Gastroesophageal sphincter (tissue), 4 donors: ENCODE measurements at regions not wholly inside any gene's neighbourhood (a gene's known extent, or its start where the extent isn't known, plus 50 kb on each side); places are given as distances from the start of the nearest gene placed in this dataset.

Source experiments
- ATAC-seq: fragments of 150-250 bp; one replicate; pipeline ENCODE4 v1.9.1; 2016; ENCODE audit warnings: mild to moderate bottlenecking, moderate library complexity
- H3K27ac ChIP-seq, 4 donors: fragments of 200-600 bp; sonication (generic) in 3 of 4; 1 replicate in 3 of 4; 2 replicates in 1 of 4; pipeline ENCODE4 v1.5.1; 2016 to 2019
- H3K27me3 ChIP-seq: fragments of 200-600 bp; sonication (generic); one replicate; pipeline ENCODE4 v1.5.1; 2019
- H3K36me3 ChIP-seq, 2 donors: fragments of 200-600 bp; sonication (generic); one replicate each; pipeline ENCODE4 v1.5.1; 2019; ENCODE audit warnings: control low read depth in 1 of 2
- H3K4me1 ChIP-seq, 3 donors: fragments of 200-600 bp; sonication (generic); 1 replicate in 2 of 3; 2 replicates in 1 of 3; pipeline ENCODE4 v1.5.1; 2016 to 2019; ENCODE audit warnings: control low read depth in 2 of 3
- H3K4me3 ChIP-seq, 2 donors: fragments of 200-600 bp; sonication (generic); one replicate each; pipeline ENCODE4 v1.5.1; 2019; ENCODE audit warnings: mild to moderate bottlenecking in 1 of 2, moderate library complexity in 1 of 2
- H3K9me3 ChIP-seq, 3 donors: fragments of 200-600 bp; sonication (generic); one replicate each; pipeline ENCODE4 v1.5.1; 2017 to 2019; ENCODE audit warnings: control low read depth in 2 of 3
- EP300 ChIP-seq: sonication (generic); formaldehyde crosslinking; IDR thresholded peaks from one replicate; pipeline ENCODE4 v1.6.1; 2017; ENCODE audit warnings: antibody characterized with exemption, mild to moderate bottlenecking
- POLR2A ChIP-seq, 2 donors: fragments of 450-650 bp; IDR thresholded peaks; one replicate each; pipeline ENCODE4 v1.6.1; 2017; ENCODE audit warnings: antibody characterized with exemption in 2 of 2, mild to moderate bottlenecking in 2 of 2, moderate library complexity in 1 of 2
- POLR2AphosphoS5 ChIP-seq: sonication (generic); formaldehyde crosslinking; IDR thresholded peaks from one replicate; pipeline ENCODE4 v1.6.1; 2017; ENCODE audit warnings: antibody characterized with exemption
- WGBS, 2 donors: methylation state at CpG; one replicate each; pipeline ENCODE4 v1.1.5; 2018; ENCODE audit warnings: low coverage in 1 of 2; 5-methylcytosine and 5-hydroxymethylcytosine counted together
- TF ChIP-seq, protein P1 (sequence below), 4 experiments: fragments of 200-600 bp in 2 of 4; fragments of 450-650 bp in 2 of 4; sonication (generic) in 1 of 4; IDR thresholded peaks; one replicate each; pipeline ENCODE4 v1.5.1; 2017 to 2019; ENCODE audit warnings: antibody characterized with exemption in 4 of 4, mild to moderate bottlenecking in 2 of 4, moderate library complexity in 2 of 4

DNA sequence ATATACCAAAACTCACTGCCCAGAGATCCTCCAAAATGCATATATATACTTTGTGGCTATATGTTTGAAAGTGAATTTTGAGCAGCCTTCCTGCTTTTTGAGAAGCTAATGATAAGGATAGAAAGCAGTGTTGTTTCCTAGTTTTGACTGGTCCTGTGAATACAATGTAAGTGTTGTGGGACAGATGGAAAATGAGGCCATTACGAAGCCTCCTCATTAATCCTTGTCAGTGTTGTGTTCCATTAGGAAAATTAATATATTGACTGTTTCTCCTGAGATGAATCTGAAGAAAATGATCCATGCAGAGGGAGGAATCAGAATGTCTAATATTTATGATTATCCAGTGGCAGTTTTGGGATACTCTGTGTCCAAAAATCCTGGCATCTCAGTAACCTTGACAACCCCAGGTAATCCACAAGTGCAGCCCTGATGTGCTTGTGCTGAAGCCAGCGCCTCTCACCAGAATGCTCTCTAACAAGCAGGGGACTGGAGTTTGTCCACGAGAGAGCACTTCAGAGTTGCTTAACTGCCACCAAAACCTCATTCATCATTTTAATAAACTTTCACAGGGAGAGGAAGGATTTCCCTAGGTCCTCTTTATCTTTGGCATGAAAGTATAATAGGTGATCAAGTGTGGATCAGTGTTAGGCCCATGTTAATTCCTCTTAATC, 418.6 kb downstream of the CMPK2 start:
- H3K36me3 ChIP-seq, result no peaks in the 10 kb centered on the region
- no peak overlapping the region for H3K4me3 ChIP-seq
- ATAC-seq, result no peak
- no peak overlapping the region for H3K27ac ChIP-seq
- TF ChIP-seq, protein P1, sequence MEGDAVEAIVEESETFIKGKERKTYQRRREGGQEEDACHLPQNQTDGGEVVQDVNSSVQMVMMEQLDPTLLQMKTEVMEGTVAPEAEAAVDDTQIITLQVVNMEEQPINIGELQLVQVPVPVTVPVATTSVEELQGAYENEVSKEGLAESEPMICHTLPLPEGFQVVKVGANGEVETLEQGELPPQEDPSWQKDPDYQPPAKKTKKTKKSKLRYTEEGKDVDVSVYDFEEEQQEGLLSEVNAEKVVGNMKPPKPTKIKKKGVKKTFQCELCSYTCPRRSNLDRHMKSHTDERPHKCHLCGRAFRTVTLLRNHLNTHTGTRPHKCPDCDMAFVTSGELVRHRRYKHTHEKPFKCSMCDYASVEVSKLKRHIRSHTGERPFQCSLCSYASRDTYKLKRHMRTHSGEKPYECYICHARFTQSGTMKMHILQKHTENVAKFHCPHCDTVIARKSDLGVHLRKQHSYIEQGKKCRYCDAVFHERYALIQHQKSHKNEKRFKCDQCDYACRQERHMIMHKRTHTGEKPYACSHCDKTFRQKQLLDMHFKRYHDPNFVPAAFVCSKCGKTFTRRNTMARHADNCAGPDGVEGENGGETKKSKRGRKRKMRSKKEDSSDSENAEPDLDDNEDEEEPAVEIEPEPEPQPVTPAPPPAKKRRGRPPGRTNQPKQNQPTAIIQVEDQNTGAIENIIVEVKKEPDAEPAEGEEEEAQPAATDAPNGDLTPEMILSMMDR (IDR thresholded peaks at IDR 0.05), result no peak
- TF ChIP-seq EP300, result no peak
- no peaks in the 10 kb centered on the region for H3K27me3 ChIP-seq
- no peaks in the 10 kb centered on the region for H3K9me3 ChIP-seq
- 56 to 59% methylated on average over 3 of the region's 3 CpGs for WGBS, 2 donors
- no peaks in the 10 kb centered on the region for H3K4me1 ChIP-seq

DNA sequence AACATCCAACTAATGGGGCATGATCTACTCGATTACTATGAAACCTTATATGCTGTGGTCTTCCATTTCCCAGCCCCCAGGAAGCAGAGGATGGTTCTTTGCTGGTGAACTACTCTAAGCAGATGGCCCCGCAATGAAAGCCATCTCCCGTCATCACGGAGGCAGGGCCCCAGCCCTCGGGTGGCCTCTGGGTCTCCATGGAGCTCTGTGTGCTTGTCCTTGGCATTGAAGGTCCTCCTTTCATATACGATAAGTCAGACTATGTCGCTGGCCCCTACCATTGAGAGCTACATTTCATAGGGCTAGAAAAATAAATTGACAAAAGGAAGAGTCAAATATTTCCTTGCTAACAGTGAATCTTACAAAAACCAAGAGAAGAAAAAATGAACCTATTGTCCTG, 416.8 kb downstream of the CMPK2 start:
- ATAC-seq, result no peak
- WGBS, 2 donors, result 71 to 89% methylated on average over 4 to 6 of the region's 7 CpGs
- TF ChIP-seq EP300 (no peak), POLR2AphosphoS5 (no peak), POLR2A (IDR thresholded peaks at IDR 0.05) (no peak)
- TF ChIP-seq, protein P1 (IDR thresholded peaks at IDR 0.05), result no peak
- Histone ChIP-seq H3K27me3 (no peaks in the 10 kb centered on the region), H3K4me3 (no peak overlapping the region), H3K36me3 (no peaks in the 10 kb centered on the region), H3K9me3 (no peaks in the 10 kb centered on the region), H3K4me1 (no peaks in the 10 kb centered on the region), H3K27ac (no peak overlapping the region)

DNA sequence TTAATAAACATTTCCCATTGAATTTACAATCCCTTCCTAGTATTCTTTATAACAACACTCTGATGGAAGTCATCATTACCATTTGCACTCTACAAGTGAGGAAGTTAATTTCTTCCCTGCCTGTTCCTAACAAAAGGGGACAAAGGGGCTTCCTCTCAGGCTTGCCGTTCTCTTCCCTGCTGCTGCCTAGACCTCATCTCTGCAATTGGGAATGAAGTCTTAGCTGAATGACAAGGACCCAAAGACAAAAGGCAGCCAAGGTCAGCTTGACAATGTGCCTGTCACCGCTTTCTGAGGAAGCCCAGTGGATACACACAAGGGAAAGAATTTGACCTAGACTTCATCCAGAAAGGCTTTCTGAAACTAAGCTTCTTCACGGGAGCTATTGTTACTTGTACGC, 416.4 kb downstream of the CMPK2 start:
- peaks cover 0 to under 1% (median 0%) of the 10 kb centered on the region in 3 donors for H3K9me3 ChIP-seq
- no peak for ATAC-seq
- H3K36me3 ChIP-seq, result no peaks in the 10 kb centered on the region
- H3K27me3 ChIP-seq, result no peaks in the 10 kb centered on the region
- TF ChIP-seq EP300 (no peak), POLR2AphosphoS5 (no peak), POLR2A (IDR thresholded peaks at IDR 0.05) (no peak)
- TF ChIP-seq, protein P1 (IDR thresholded peaks at IDR 0.05), result no peak
- H3K27ac ChIP-seq, result no peak overlapping the region
- no peak overlapping the region for H3K4me3 ChIP-seq
- WGBS, 2 donors, result 49 to 63% methylated on average over 2 to 4 of the region's 4 CpGs
- no peaks in the 10 kb centered on the region for H3K4me1 ChIP-seq

DNA sequence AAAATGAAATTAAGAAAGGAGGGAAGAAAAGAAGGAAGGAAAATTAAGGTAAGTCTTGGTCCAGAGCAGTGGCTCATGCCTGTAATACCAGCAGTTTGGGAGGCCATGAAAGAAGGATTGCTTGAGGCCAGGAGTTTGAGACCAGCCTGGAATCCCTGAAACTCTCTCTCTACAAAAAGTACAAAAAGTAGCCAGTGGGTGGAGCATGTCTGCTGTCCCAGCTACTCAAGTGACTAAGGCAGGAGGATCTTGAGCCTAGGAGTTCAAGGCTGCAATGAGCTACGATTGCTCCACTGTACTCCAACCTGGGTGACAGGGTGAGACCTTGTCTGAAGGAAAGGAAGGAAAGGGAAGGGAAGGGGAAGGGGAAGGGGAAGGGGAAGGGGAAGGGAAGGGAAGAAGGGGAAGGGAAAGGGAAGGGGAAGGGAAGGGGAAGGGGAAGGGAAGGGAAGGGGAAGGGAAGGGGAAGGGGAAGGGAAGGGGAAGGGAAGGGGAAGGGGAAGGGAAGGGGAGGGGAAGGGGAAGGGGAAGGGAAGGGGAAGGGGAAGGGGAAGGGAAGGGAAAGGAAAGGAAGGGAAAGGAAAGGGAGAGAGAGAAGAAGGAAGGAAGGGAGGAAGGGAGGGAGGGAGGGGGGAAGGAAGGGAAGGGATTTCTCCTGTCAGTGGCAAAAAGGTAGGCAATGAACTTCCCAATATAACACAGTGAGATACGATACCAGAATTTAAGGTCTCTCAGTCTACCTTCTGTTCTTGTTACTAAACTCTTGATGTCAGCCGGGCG, 412.8 kb downstream of the CMPK2 start:
- Histone ChIP-seq H3K4me1 (no peaks in the 10 kb centered on the region), H3K36me3 (no peaks in the 10 kb centered on the region), H3K27me3 (no peaks in the 10 kb centered on the region), H3K27ac (no peak overlapping the region), H3K9me3 (peaks cover 0 to 24% (median 0%) of the 10 kb centered on the region in 3 donors), H3K4me3 (no peak overlapping the region)
- WGBS, 2 donors, result 86 to 100% methylated on average over 4 of the region's 4 CpGs
- TF ChIP-seq, protein P1 (IDR thresholded peaks at IDR 0.05), result no peak
- TF ChIP-seq EP300, result no peak
- no peak for TF ChIP-seq POLR2AphosphoS5
- no peak for ATAC-seq
